ENCODE measurements at regions not wholly inside any gene's neighbourhood (a gene's known extent, or its start where the extent isn't known, plus 50 kb on each side); places are given as distances from the start of the nearest gene placed in this dataset.

- TF ChIP-seq CTCF (IDR thresholded peaks at IDR 0.05): no peak
- no peak for TF ChIP-seq POLR2A (IDR thresholded peaks at IDR 0.05)
Measured at GRCh38 chr7:98462911-98463633, 62.2 kb upstream of the BAIAP2L1 start.

All from Peyer's patch (tissue), 4 donors.